GM12878 (cell line): ENCODE measurements at regions not wholly inside any gene's neighbourhood (a gene's known extent, or its start where the extent isn't known, plus 50 kb on each side); places are given as distances from the start of the nearest gene placed in this dataset.

Experiments used
- ATAC-seq: fragments of 200-7000 bp; cut with Tn5 transposase; 3 replicates; pipeline ENCODE4 v1.9.1; 2020; ENCODE audit warnings: mild to moderate bottlenecking, moderate library complexity
- BruUV-seq: library from RNA; stranded (reverse); fragments of 400-500 nt; replicated peaks from 2 replicates; lab custom pipeline; 2021; lab: Mats Ljungman, UMichigan
- CTCF ChIA-PET: fragments of 300-600 bp; sonication (Branson Sonifier 250); formaldehyde crosslinking; extraction: SDS; loops from one replicate; lab custom pipeline; 2021; ENCODE audit warnings: inconsistent platforms; lab: Yijun Ruan, JAX
- POLR2A ChIA-PET: fragments of 350-600 bp; formaldehyde crosslinking; extraction: SDS; loops from one replicate; lab custom pipeline; 2021; ENCODE audit warnings: inconsistent platforms; lab: Charles Lee
- RAD21 ChIA-PET: fragments of 300-600 bp; sonication (Branson Sonifier 250); formaldehyde crosslinking; loops from one replicate; lab custom pipeline; 2023; ENCODE audit warnings: antibody characterized with exemption; ENCODE audit not compliant: unreplicated experiment; lab: Charles Lee
- SMC1A ChIA-PET: fragments of 300-600 bp; sonication (Branson Sonifier 250); formaldehyde crosslinking; loops from one replicate; lab custom pipeline; 2023; ENCODE audit not compliant: unreplicated experiment, uncharacterized antibody; lab: Charles Lee
- DNase-seq: peaks from one replicate; pipeline ENCODE4 v3.0.0-alpha.2; 2011; ENCODE audit warnings: low read depth, low spot score
- FAIRE-seq: peaks from 3 replicates; lab custom pipeline; 2011; peaks lifted over from hg19 to GRCh38; lab: Jason Lieb, UNC
- H2AFZ ChIP-seq: 2 replicates; pipeline ENCODE4 v1.6.0; 2011; ENCODE audit warnings: low read depth, low read length, control low read depth; ENCODE audit not compliant: control insufficient read depth
- H3K27ac ChIP-seq: 2 replicates; pipeline ENCODE4 v1.5.1; 2011; ENCODE audit warnings: control low read depth; ENCODE audit not compliant: control insufficient read depth, insufficient read depth
- H3K27me3 ChIP-seq, 2 experiments: replicated peaks in 1 of 2; 2 replicates each; pipeline versions ENCODE4 v1.6.0 to v1.6.1; 2011; ENCODE audit warnings: low read length in 1 of 2; ENCODE audit not compliant: control insufficient read depth in 2 of 2, insufficient read depth in 2 of 2
- H3K36me3 ChIP-seq, 2 experiments: 2 replicates each; pipeline ENCODE4 v1.5.1; 2011; ENCODE audit warnings: low read length in 1 of 2; ENCODE audit not compliant: control insufficient read depth in 2 of 2, insufficient read depth in 2 of 2
- H3K4me1 ChIP-seq: 2 replicates; pipeline ENCODE4 v1.6.1; 2011; ENCODE audit warnings: mild to moderate bottlenecking, low read length, moderate library complexity, mixed read lengths; ENCODE audit not compliant: control insufficient read depth, insufficient read depth
- H3K4me2 ChIP-seq: 2 replicates; pipeline ENCODE4 v1.6.0; 2011; ENCODE audit warnings: control low read depth; ENCODE audit not compliant: control insufficient read depth, insufficient read depth
- H3K4me3 ChIP-seq: fragments of 200-600 bp; sonication (generic); 2 replicates; pipeline ENCODE4 v1.5.1; 2016
- H3K79me2 ChIP-seq: 2 replicates; pipeline ENCODE4 v1.6.0; 2011; ENCODE audit warnings: low read length; ENCODE audit not compliant: control insufficient read depth, insufficient read depth
- H3K9ac ChIP-seq: 2 replicates; pipeline ENCODE4 v1.8.0; 2011; ENCODE audit warnings: low read length, control low read depth, mixed read lengths; ENCODE audit not compliant: control insufficient read depth, insufficient read depth
- H3K9me3 ChIP-seq: replicated peaks from 3 replicates; pipeline ENCODE4 v1.5.1; 2011; ENCODE audit warnings: mild to moderate bottlenecking, low read length; ENCODE audit not compliant: control insufficient read depth, insufficient read depth
- H4K20me1 ChIP-seq: 2 replicates; pipeline ENCODE4 v1.6.0; 2011; ENCODE audit not compliant: control insufficient read depth, insufficient read depth
- BHLHE40 ChIP-seq, 2 experiments: fragments of 450-650 bp in 1 of 2; IDR thresholded peaks; 2 replicates each; pipeline ENCODE4 v1.6.1; 2011 to 2017; ENCODE audit warnings: low read depth in 2 of 2, borderline replicate concordance in 1 of 2, improper control_type of control experiment in 1 of 2, low read length in 1 of 2, mild to moderate bottlenecking in 1 of 2
- BMI1 ChIP-seq: fragments of 450-650 bp; IDR thresholded peaks from 2 replicates; pipeline ENCODE4 v1.6.1; 2016; ENCODE audit warnings: mild to moderate bottlenecking, moderate library complexity, borderline replicate concordance
- CBFB ChIP-seq: IDR thresholded peaks from 2 replicates; pipeline ENCODE4 v1.6.1; 2016; ENCODE audit warnings: antibody characterized with exemption, low read depth
- CHD4 ChIP-seq: fragments of 200-600 bp; sonication (generic); IDR thresholded peaks from 2 replicates; pipeline ENCODE4 v1.6.1; 2016; ENCODE audit warnings: mild to moderate bottlenecking
- EGR1 ChIP-seq, 2 experiments: IDR thresholded peaks; 1 replicate in 1 of 2; 2 replicates in 1 of 2; pipeline ENCODE4 v1.6.1; 2011 to 2012; ENCODE audit warnings: low read depth in 2 of 2, low read length in 2 of 2, borderline replicate concordance in 1 of 2, mild to moderate bottlenecking in 1 of 2, moderate library complexity in 1 of 2
- FOXM1 ChIP-seq: IDR thresholded peaks from 2 replicates; pipeline ENCODE4 v1.6.1; 2012; ENCODE audit warnings: low read depth, mild to moderate bottlenecking, inconsistent platforms, low read length, moderate library complexity
- HDGF ChIP-seq: fragments of 450-650 bp; IDR thresholded peaks from 2 replicates; pipeline ENCODE4 v1.6.1; 2016; ENCODE audit warnings: antibody characterized with exemption
- KDM1A ChIP-seq: fragments of 200-600 bp; sonication (generic); IDR thresholded peaks from 2 replicates; pipeline ENCODE4 v1.6.1; 2016; ENCODE audit warnings: borderline replicate concordance
- NFYA ChIP-seq: IDR thresholded peaks from 2 replicates; pipeline ENCODE4 v1.6.1; 2011; ENCODE audit warnings: low read depth, mild to moderate bottlenecking, low read length, improper control_type of control experiment, borderline replicate concordance
- POLR2A ChIP-seq: IDR thresholded peaks from 2 replicates; pipeline ENCODE4 v1.6.1; 2011; ENCODE audit warnings: low read depth, mild to moderate bottlenecking, low read length
- RELA ChIP-seq: fragments of 450-650 bp; IDR thresholded peaks from 2 replicates; pipeline ENCODE4 v1.8.0; 2014; ENCODE audit warnings: borderline replicate concordance; ENCODE audit not compliant: partially characterized antibody
- SREBF2 ChIP-seq: IDR thresholded peaks from 2 replicates; pipeline ENCODE4 v1.6.1; 2012; ENCODE audit warnings: mild to moderate bottlenecking, low read length
- TARDBP ChIP-seq: IDR thresholded peaks from 2 replicates; pipeline ENCODE4 v1.6.1; 2016; ENCODE audit warnings: borderline replicate concordance
- YBX1 ChIP-seq: fragments of 450-650 bp; IDR thresholded peaks from 2 replicates; pipeline ENCODE4 v1.6.1; 2016; ENCODE audit warnings: antibody characterized with exemption
- WGBS: methylation state at CpG from one replicate; pipeline ENCODE4 v1.1.6; 2016; ENCODE audit warnings: low lambda C conversion rate; ENCODE audit not compliant: insufficient replicate concordance, insufficient coverage; ENCODE audit errors: missing lambda C conversion rate; 5-methylcytosine and 5-hydroxymethylcytosine counted together
- in situ Hi-C: fragments of 300-500 bp; cut with MboI; formaldehyde crosslinking; loops from 9 replicates; pipeline ENCODE4 v1.14.3; 2018; ENCODE audit warnings: mixed read lengths
- intact Hi-C: fragments of 100-400 bp; cut with micrococcal nuclease; formaldehyde crosslinking; loops from one replicate; pipeline ENCODE4 v1.14.2; 2022; ENCODE audit not compliant: unreplicated experiment
- TF ChIP-seq, protein P1 (sequence below): fragments of 450-650 bp; IDR thresholded peaks from 2 replicates; pipeline ENCODE4 v1.6.1; 2017; ENCODE audit warnings: mild to moderate bottlenecking, moderate library complexity
- TF ChIP-seq, protein P2 (sequence below): IDR thresholded peaks from 2 replicates; pipeline ENCODE4 v1.6.1; 2011; ENCODE audit warnings: low read depth, low read length, improper control_type of control experiment, borderline replicate concordance
- TF ChIP-seq, protein P3 (sequence below): fragments of 450-650 bp; formaldehyde crosslinking; IDR thresholded peaks from 2 replicates; pipeline ENCODE4 v1.5.0; 2022; ENCODE audit warnings: mild to moderate bottlenecking, missing genetic modification characterization

DNA sequence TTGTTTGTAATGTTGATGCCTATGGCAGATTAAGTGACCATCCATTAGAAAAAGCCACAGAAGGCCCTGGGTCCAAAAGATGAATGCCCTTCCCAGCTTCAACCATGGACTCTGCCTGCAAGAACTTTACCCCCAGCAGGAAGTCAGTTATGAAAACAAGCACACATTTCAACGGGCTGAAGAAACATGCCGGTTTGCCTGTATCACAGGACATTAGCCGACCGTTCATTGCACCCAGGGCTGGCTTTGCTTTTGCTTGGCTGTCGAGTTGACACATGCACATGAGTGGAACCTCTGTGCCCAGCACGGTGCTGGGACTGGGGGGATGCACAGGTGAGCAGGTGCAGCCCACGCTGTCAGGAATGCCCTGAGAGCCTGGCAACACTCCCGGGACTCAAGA is 1087.0 kb downstream of the BCL11B start:
- no peaks in the 10 kb centered on the region for H3K36me3 ChIP-seq
- H3K4me1 ChIP-seq = no peaks in the 10 kb centered on the region
- SMC1A ChIA-PET = interaction anchor here (0.6 to 25.6 kb wide), 12 partner anchors 9 to 102 kb away, joined by 3 to 461 read pairs (median 14); no protein-coding TSS in a partner anchor
- H4K20me1 ChIP-seq = no peaks in the 10 kb centered on the region
- H3K9ac ChIP-seq = no peak overlapping the region
- POLR2A ChIA-PET = interaction anchor here (1.0 to 2.0 kb wide), 6 partner anchors 10 to 43 kb away, joined by 3 to 10 read pairs (median 4); no protein-coding TSS in a partner anchor
- H3K27ac ChIP-seq = no peak overlapping the region
- in situ Hi-C loops = no loop called here
- RAD21 ChIA-PET = interaction anchor here (1.1 to 14.0 kb wide), 8 partner anchors 10 to 51 kb away, joined by 3 to 309 read pairs (median 10); no protein-coding TSS in a partner anchor
- H3K4me3 ChIP-seq = no peak overlapping the region
- no peak overlapping the region for H2AFZ ChIP-seq
- no peaks in the 10 kb centered on the region for H3K79me2 ChIP-seq
- intact Hi-C loops = no loop called here
- no peak for FAIRE-seq
- CTCF ChIA-PET = interaction anchor here (0.6 to 18.6 kb wide), 6 partner anchors 10 to 1152 kb away, joined by 3 to 158 read pairs (median 4); no protein-coding TSS in a partner anchor
- no TSS peak for BruUV-seq
- no peak for ATAC-seq
- no peaks in the 10 kb centered on the region for H3K27me3 ChIP-seq
- H3K4me2 ChIP-seq = no peak overlapping the region
- DNase-seq = no peak
- no peaks in the 10 kb centered on the region; the same call in 2 of the 3 replicates for H3K9me3 ChIP-seq
- 5% methylated on average over 8 of the region's 8 CpGs for WGBS
- TF ChIP-seq YBX1 (no peak), SREBF2 (no peak), FOXM1 (no peak), RELA (no peak), BHLHE40 (IDR thresholded peaks at IDR 0.05; ENCODE audit: borderline replicate concordance in 1 of 2, low read depth in 2 of 2, low read length in 1 of 2) (no peak), EGR1 (IDR thresholded peaks at IDR 0.05; ENCODE audit: borderline replicate concordance in 1 of 2, low read depth in 2 of 2, low read length in 2 of 2) (no peak), TARDBP (no peak), CHD4 (no peak), CBFB (no peak), KDM1A (no peak), HDGF (no peak), NFYA (no peak), BMI1 (no peak), POLR2A (no peak)
- TF ChIP-seq, protein P1, sequence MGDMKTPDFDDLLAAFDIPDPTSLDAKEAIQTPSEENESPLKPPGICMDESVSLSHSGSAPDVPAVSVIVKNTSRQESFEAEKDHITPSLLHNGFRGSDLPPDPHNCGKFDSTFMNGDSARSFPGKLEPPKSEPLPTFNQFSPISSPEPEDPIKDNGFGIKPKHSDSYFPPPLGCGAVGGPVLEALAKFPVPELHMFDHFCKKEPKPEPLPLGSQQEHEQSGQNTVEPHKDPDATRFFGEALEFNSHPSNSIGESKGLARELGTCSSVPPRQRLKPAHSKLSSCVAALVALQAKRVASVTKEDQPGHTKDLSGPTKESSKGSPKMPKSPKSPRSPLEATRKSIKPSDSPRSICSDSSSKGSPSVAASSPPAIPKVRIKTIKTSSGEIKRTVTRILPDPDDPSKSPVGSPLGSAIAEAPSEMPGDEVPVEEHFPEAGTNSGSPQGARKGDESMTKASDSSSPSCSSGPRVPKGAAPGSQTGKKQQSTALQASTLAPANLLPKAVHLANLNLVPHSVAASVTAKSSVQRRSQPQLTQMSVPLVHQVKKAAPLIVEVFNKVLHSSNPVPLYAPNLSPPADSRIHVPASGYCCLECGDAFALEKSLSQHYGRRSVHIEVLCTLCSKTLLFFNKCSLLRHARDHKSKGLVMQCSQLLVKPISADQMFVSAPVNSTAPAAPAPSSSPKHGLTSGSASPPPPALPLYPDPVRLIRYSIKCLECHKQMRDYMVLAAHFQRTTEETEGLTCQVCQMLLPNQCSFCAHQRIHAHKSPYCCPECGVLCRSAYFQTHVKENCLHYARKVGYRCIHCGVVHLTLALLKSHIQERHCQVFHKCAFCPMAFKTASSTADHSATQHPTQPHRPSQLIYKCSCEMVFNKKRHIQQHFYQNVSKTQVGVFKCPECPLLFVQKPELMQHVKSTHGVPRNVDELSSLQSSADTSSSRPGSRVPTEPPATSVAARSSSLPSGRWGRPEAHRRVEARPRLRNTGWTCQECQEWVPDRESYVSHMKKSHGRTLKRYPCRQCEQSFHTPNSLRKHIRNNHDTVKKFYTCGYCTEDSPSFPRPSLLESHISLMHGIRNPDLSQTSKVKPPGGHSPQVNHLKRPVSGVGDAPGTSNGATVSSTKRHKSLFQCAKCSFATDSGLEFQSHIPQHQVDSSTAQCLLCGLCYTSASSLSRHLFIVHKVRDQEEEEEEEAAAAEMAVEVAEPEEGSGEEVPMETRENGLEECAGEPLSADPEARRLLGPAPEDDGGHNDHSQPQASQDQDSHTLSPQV = no peak
- TF ChIP-seq, protein P2, sequence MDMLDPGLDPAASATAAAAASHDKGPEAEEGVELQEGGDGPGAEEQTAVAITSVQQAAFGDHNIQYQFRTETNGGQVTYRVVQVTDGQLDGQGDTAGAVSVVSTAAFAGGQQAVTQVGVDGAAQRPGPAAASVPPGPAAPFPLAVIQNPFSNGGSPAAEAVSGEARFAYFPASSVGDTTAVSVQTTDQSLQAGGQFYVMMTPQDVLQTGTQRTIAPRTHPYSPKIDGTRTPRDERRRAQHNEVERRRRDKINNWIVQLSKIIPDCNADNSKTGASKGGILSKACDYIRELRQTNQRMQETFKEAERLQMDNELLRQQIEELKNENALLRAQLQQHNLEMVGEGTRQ = no peak
- TF ChIP-seq, protein P3, sequence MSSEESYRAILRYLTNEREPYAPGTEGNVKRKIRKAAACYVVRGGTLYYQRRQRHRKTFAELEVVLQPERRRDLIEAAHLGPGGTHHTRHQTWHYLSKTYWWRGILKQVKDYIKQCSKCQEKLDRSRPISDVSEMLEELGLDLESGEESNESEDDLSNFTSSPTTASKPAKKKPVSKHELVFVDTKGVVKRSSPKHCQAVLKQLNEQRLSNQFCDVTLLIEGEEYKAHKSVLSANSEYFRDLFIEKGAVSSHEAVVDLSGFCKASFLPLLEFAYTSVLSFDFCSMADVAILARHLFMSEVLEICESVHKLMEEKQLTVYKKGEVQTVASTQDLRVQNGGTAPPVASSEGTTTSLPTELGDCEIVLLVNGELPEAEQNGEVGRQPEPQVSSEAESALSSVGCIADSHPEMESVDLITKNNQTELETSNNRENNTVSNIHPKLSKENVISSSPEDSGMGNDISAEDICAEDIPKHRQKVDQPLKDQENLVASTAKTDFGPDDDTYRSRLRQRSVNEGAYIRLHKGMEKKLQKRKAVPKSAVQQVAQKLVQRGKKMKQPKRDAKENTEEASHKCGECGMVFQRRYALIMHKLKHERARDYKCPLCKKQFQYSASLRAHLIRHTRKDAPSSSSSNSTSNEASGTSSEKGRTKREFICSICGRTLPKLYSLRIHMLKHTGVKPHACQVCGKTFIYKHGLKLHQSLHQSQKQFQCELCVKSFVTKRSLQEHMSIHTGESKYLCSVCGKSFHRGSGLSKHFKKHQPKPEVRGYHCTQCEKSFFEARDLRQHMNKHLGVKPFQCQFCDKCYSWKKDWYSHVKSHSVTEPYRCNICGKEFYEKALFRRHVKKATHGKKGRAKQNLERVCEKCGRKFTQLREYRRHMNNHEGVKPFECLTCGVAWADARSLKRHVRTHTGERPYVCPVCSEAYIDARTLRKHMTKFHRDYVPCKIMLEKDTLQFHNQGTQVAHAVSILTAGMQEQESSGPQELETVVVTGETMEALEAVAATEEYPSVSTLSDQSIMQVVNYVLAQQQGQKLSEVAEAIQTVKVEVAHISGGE = no peak
